BLaER1 treated with 17β-estradiol and CSF1 and Interleukin-3, amounts not matched to agents 10 nM and 100 nM (cell line): ENCODE measurements at regions not wholly inside any gene's neighbourhood (a gene's known extent, or its start where the extent isn't known, plus 50 kb on each side); places are given as distances from the start of the nearest gene placed in this dataset.

ENCODE experiments used
- H3K27ac ChIP-seq, 11 experiments: shearing (Covaris generic); formaldehyde crosslinking; 2 replicates each; pipeline ENCODE4 v1.8.1; 2022
- H3K27me3 ChIP-seq, 11 experiments: shearing (Covaris generic); formaldehyde crosslinking; 2 replicates each; pipeline ENCODE4 v1.8.1; 2022
- H3K36me3 ChIP-seq, 11 experiments: shearing (Covaris generic); formaldehyde crosslinking; 2 replicates each; pipeline ENCODE4 v1.8.1; 2022
- H3K4me1 ChIP-seq, 10 experiments: shearing (Covaris generic); formaldehyde crosslinking; 2 replicates each; pipeline ENCODE4 v1.8.1; 2022
- H3K4me2 ChIP-seq, 11 experiments: shearing (Covaris generic); formaldehyde crosslinking; 2 replicates each; pipeline ENCODE4 v1.8.1; 2022
- H3K4me3 ChIP-seq, 10 experiments: shearing (Covaris generic); formaldehyde crosslinking; 2 replicates each; pipeline ENCODE4 v1.8.1; 2022
- H3K9ac ChIP-seq, 11 experiments: shearing (Covaris generic); formaldehyde crosslinking; 2 replicates each; pipeline ENCODE4 v1.8.1; 2022
- H3K9me3 ChIP-seq, 11 experiments: shearing (Covaris generic); formaldehyde crosslinking; replicated peaks in 1 of 11; 2 replicates each; pipeline ENCODE4 v1.8.1; 2022
- H4K20me1 ChIP-seq, 11 experiments: shearing (Covaris generic); formaldehyde crosslinking; 2 replicates each; pipeline ENCODE4 v1.8.1; 2022
- Cebpa-rat ChIP-seq, 11 experiments: shearing (Covaris generic); IDR thresholded peaks; 2 replicates each; pipeline ENCODE4 v1.8.1; 2022

DNA sequence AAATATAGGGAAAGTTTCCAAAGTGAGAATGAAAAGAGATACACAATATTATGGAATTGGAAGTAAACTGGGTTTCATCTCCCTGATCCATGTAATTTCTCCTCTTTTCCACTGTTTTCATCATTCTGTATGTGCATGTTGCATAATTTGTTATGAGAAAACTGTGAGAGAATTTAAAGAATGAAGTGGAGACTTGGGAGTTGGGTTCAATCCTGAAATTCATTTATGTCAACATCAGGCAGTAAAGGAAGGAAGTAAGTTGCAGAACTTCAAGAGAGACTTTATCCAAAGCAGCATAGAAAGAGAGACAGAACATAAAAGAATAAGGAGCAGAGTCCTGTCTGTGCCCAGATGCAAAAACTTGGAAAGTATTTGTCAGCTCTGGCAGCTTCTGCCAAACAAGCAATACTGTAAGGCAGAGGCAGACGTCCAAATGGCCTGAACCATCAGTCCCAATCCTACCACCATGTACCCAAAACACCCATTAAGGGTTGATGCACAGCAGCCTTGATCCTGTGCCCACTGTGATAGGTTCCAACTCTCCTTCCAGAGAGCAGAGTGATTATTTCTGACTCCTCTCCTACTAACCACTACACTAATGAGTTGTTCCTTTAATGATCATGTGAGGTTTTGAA lies 425.3 kb upstream of the CDH6 start:
- no peak overlapping the region for H3K9ac ChIP-seq
- H3K4me1 ChIP-seq, result no peaks in the 10 kb centered on the region
- TF ChIP-seq Cebpa-rat (IDR thresholded peaks at IDR 0.05), result no peak
- H3K27ac ChIP-seq, result no peak overlapping the region
- no peaks in the 10 kb centered on the region for H3K27me3 ChIP-seq
- H4K20me1 ChIP-seq, result no peaks in the 10 kb centered on the region
- H3K9me3 ChIP-seq, result no peaks in the 10 kb centered on the region
- no peak overlapping the region for H3K4me2 ChIP-seq
- H3K36me3 ChIP-seq, result no peaks in the 10 kb centered on the region
- no peak overlapping the region for H3K4me3 ChIP-seq

DNA sequence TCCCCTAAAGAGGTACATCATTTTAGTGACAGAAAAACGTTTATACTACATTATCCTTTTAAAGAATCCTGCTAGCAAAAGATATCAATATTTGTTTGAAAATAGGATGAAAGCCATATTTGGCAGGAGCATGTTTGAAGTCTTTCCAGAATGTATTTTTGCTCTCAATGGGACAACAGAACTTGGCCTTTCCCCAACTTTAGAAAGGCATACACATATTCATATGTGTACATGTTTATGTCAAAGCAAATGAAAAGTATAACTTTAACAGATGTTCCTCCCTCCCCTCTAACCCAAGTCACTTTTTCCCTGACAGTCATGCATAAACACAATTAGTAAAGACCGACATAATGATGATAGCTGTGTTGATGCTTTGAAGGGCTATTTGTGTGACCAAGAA lies 427.8 kb upstream of the CDH6 start:
- no peak overlapping the region for H3K4me2 ChIP-seq
- no peak overlapping the region for H3K9ac ChIP-seq
- TF ChIP-seq Cebpa-rat (IDR thresholded peaks at IDR 0.05), result no peak
- no peaks in the 10 kb centered on the region for H3K4me1 ChIP-seq
- no peaks in the 10 kb centered on the region for H3K27me3 ChIP-seq
- no peaks in the 10 kb centered on the region for H3K9me3 ChIP-seq
- no peaks in the 10 kb centered on the region for H3K36me3 ChIP-seq
- H3K4me3 ChIP-seq, result no peak overlapping the region
- no peak overlapping the region for H3K27ac ChIP-seq
- no peaks in the 10 kb centered on the region for H4K20me1 ChIP-seq

DNA sequence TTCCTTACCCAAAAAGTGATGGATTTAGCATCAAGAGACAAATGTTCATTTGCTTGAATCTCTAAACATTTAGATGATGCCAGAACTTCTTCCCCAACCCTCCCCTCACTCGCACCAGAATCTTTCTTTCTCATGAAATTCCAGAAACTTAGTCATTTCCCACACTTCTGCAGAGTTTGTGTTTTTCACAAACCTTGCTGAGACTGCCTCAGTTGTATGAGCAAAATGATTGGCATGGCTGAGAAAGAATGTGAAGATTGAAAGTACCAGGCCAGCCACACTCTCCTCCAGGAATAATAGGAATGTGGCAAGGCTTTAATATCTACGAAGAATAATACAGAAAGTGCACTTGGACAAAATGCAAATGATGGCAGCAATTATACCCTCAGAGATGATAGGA lies 428.3 kb upstream of the CDH6 start:
- Histone ChIP-seq H3K9ac (no peak overlapping the region), H3K27ac (no peak overlapping the region), H3K27me3 (no peaks in the 10 kb centered on the region), H3K36me3 (no peaks in the 10 kb centered on the region), H3K9me3 (no peaks in the 10 kb centered on the region), H3K4me1 (no peaks in the 10 kb centered on the region), H3K4me2 (no peak overlapping the region), H3K4me3 (no peak overlapping the region), H4K20me1 (no peaks in the 10 kb centered on the region)
- no peak for TF ChIP-seq Cebpa-rat (IDR thresholded peaks at IDR 0.05)

DNA sequence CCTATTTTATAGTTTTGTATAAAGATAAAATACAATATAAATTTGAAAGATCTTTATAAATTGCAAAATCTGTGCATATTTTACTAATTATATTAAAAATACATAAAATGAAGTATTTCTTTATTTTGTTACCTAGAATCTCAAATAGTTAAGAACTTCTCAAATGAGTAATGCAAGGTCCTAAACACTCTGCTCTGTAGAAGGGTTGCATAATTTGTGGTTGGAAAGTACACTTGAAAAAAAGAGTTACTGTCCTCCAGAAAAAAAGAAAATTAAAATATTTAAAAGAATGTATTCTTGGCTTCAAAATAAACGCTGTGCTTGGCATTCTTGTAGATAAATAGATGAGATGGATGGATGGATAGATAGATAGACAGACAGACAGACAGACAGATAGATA lies 428.8 kb upstream of the CDH6 start:
- Histone ChIP-seq H3K27ac (no peak overlapping the region), H3K27me3 (no peaks in the 10 kb centered on the region), H4K20me1 (no peaks in the 10 kb centered on the region), H3K4me1 (no peaks in the 10 kb centered on the region), H3K9ac (no peak overlapping the region), H3K36me3 (no peaks in the 10 kb centered on the region), H3K9me3 (no peaks in the 10 kb centered on the region), H3K4me3 (no peak overlapping the region), H3K4me2 (no peak overlapping the region)
- TF ChIP-seq Cebpa-rat (IDR thresholded peaks at IDR 0.05), result no peak

DNA sequence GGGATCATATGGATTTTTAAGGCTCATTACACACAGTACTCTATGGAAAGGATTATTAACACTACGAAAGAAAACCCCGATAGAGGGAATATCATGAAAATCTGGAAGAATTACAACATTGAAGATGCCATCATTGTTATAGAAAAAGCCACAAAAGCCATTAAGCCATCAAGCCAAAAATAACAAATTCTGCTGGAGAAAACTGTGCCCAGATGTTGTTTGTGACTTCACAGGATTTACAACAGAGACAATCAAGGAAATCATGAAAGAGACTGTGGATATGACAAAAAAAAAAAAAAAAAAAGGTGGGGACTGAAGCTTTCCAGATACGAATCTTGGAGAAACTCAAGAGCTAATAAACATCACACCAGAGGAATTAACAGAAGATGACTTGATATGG lies 433.8 kb upstream of the CDH6 start:
- H3K4me1 ChIP-seq, result no peaks in the 10 kb centered on the region
- H4K20me1 ChIP-seq, result no peaks in the 10 kb centered on the region
- H3K27ac ChIP-seq, result no peak overlapping the region
- no peak overlapping the region for H3K9ac ChIP-seq
- H3K36me3 ChIP-seq, result no peaks in the 10 kb centered on the region
- no peaks in the 10 kb centered on the region for H3K27me3 ChIP-seq
- H3K4me3 ChIP-seq, result no peak overlapping the region
- H3K9me3 ChIP-seq, result peaks cover 0 to 6% (median 0%) of the 10 kb centered on the region in 11 experiments; a peak in 1 of 22 replicates
- TF ChIP-seq Cebpa-rat (IDR thresholded peaks at IDR 0.05), result no peak
- H3K4me2 ChIP-seq, result no peak overlapping the region

DNA sequence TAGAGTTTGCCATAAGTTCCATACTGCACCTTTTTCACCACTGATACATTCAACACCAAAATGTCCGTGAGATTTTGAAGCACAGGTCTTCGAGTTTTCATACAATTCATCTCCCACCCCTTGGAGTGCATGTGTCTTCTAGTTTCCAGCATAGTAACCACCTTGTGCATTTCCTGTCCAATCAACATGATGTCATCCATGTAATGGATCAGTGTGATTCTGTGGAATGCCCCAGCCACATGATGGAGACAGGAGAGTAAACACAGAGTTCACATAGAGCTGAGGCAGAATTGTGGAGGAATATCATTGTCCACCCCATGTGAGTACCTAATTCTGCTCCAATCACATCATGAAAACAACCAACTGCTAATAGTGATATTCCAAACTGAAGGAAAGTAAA lies 441.5 kb upstream of the CDH6 start:
- Histone ChIP-seq H3K9ac (no peak overlapping the region), H3K27ac (no peak overlapping the region), H3K27me3 (no peaks in the 10 kb centered on the region), H3K9me3 (no peaks in the 10 kb centered on the region), H3K36me3 (no peaks in the 10 kb centered on the region), H3K4me2 (no peak overlapping the region), H3K4me1 (no peaks in the 10 kb centered on the region), H3K4me3 (no peak overlapping the region), H4K20me1 (no peaks in the 10 kb centered on the region)
- TF ChIP-seq Cebpa-rat (IDR thresholded peaks at IDR 0.05), result no peak

DNA sequence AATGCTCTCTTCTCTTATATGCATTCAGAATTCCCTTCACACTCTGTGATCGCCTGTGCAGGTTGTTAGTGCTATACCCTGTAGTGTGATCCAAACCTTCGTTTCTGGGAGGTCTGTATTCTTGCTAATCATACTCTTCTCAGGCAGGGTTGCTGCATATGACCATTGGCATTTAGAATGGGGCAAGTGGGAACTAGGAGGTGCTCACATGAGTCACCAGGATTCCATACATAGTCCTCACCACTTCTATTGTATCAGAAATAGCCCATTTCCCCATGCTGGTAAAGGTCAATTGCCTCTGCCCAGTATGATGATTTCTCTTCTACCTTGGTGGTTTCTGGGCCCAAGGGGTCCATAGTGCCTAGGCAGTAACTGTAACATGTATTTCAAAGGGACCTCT lies 443.5 kb upstream of the CDH6 start:
- Histone ChIP-seq H3K4me1 (no peaks in the 10 kb centered on the region), H3K4me3 (no peak overlapping the region), H3K36me3 (no peaks in the 10 kb centered on the region), H3K27me3 (no peaks in the 10 kb centered on the region), H3K9ac (no peak overlapping the region), H4K20me1 (no peaks in the 10 kb centered on the region), H3K9me3 (no peaks in the 10 kb centered on the region), H3K4me2 (no peak overlapping the region), H3K27ac (no peak overlapping the region)
- TF ChIP-seq Cebpa-rat (IDR thresholded peaks at IDR 0.05), result no peak

DNA sequence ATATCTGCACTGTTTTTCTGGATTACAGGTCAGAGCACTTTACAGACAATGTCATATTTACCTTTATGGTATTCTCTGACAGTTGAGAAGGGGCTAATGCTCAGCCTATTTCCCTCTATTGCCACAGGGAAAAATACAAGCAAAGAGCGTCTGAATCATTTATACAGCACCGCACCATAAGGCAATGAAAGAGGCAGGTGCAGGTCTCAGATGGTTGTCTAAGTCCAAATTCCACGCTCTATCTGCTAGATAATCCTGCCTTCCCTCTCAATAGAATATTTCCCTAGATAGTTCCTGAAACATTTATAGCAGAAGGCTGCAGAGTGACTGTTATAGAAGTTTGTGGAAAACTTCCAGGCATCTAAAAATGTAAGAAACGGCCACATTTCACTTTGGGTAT lies 446.1 kb upstream of the CDH6 start:
- TF ChIP-seq Cebpa-rat (IDR thresholded peaks at IDR 0.05), result no peak
- no peak overlapping the region for H3K27ac ChIP-seq
- no peaks in the 10 kb centered on the region for H4K20me1 ChIP-seq
- no peak overlapping the region for H3K4me3 ChIP-seq
- no peak overlapping the region for H3K9ac ChIP-seq
- no peaks in the 10 kb centered on the region for H3K27me3 ChIP-seq
- no peak overlapping the region for H3K4me2 ChIP-seq
- no peaks in the 10 kb centered on the region for H3K4me1 ChIP-seq
- H3K36me3 ChIP-seq, result no peaks in the 10 kb centered on the region
- no peaks in the 10 kb centered on the region for H3K9me3 ChIP-seq

DNA sequence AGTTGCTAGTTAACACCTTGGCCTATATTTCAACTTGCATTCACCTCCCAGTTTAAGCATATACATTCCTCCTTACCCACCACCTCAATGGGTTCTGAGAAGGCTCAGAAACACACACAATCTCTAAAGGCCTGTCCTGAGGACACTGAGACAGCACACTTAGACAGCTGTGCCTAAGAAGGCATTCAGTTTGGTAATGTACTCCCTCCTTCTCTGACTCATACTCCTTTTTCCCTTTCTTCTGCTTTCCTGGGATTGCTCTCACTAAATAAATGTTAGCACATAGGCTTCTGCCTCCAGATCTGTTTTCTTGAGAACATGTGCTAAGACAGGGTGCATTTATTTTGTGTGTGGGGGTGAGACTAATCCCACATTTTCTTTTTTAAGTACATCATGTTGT lies 456.8 kb upstream of the CDH6 start:
- Histone ChIP-seq H3K27ac (no peak overlapping the region), H3K4me2 (no peak overlapping the region), H4K20me1 (no peaks in the 10 kb centered on the region), H3K36me3 (no peaks in the 10 kb centered on the region), H3K9ac (no peak overlapping the region), H3K4me1 (peaks cover 0 to 12% (median 0%) of the 10 kb centered on the region in 10 experiments; a peak in 2 of 20 replicates), H3K27me3 (no peaks in the 10 kb centered on the region), H3K4me3 (no peak overlapping the region), H3K9me3 (no peaks in the 10 kb centered on the region)
- no peak for TF ChIP-seq Cebpa-rat (IDR thresholded peaks at IDR 0.05)

DNA sequence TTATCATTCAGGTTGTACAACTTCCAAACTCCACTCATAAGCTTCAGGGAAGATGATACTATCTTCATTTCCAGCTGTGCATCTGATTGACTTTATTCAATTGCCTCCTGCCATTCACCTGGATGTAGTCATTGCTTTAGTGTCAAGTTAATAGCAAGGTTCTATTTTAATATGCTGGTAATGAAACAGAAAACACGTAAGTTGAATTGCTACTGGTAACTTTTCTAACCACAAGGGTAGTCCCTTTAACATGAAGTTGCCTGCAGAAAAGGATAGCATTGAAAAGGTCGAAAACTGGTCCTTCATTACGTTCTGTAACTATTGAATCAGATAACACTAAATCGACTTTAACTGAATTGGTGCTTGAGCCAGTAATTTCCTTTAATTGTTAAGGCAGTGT lies 459.4 kb upstream of the CDH6 start:
- no peak for TF ChIP-seq Cebpa-rat (IDR thresholded peaks at IDR 0.05)
- no peaks in the 10 kb centered on the region for H3K27me3 ChIP-seq

More for the DNA sequence above, 459.4 kb upstream of the CDH6 start:
- no peak overlapping the region for H3K27ac ChIP-seq
- H3K4me1 ChIP-seq, result peaks cover 0 to 5% (median 0%) of the 10 kb centered on the region in 10 experiments; a peak in 2 of 20 replicates
- H3K4me2 ChIP-seq, result no peak overlapping the region
- no peaks in the 10 kb centered on the region for H3K9me3 ChIP-seq
- H4K20me1 ChIP-seq, result no peaks in the 10 kb centered on the region
- H3K36me3 ChIP-seq, result no peaks in the 10 kb centered on the region
- H3K9ac ChIP-seq, result no peak overlapping the region
- no peak overlapping the region for H3K4me3 ChIP-seq
